ENCODE measurements at regions not wholly inside any gene's neighbourhood (a gene's known extent, or its start where the extent isn't known, plus 50 kb on each side); places are given as distances from the start of the nearest gene placed in this dataset.

GRCh38 chr18:68288408-68288807 is 426.5 kb downstream of the TMX3 start:
- TF ChIP-seq, protein P1, sequence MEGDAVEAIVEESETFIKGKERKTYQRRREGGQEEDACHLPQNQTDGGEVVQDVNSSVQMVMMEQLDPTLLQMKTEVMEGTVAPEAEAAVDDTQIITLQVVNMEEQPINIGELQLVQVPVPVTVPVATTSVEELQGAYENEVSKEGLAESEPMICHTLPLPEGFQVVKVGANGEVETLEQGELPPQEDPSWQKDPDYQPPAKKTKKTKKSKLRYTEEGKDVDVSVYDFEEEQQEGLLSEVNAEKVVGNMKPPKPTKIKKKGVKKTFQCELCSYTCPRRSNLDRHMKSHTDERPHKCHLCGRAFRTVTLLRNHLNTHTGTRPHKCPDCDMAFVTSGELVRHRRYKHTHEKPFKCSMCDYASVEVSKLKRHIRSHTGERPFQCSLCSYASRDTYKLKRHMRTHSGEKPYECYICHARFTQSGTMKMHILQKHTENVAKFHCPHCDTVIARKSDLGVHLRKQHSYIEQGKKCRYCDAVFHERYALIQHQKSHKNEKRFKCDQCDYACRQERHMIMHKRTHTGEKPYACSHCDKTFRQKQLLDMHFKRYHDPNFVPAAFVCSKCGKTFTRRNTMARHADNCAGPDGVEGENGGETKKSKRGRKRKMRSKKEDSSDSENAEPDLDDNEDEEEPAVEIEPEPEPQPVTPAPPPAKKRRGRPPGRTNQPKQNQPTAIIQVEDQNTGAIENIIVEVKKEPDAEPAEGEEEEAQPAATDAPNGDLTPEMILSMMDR (IDR thresholded peaks at IDR 0.05; ENCODE audit: control extremely low read depth in 1 of 3, insufficient read depth in 1 of 3, low read depth in 1 of 3, low read length in 3 of 3): no peak
- no peak for TF ChIP-seq POLR2AphosphoS5 (IDR thresholded peaks at IDR 0.05; ENCODE audit: low read depth, low read length)
